Subcutaneous abdominal adipose tissue (tissue), 5 donors: ENCODE measurements at regions not wholly inside any gene's neighbourhood (a gene's known extent, or its start where the extent isn't known, plus 50 kb on each side); places are given as distances from the start of the nearest gene placed in this dataset.
"Not testable (repeated sequence)": the region's sequence is repeated elsewhere in the genome, so short reads cannot be mapped to it uniquely, and the experiment has no call there.

Experiments used
- H3K27ac ChIP-seq: one replicate; pipeline ENCODE4 v1.7.0; 2013; ENCODE audit warnings: low read depth, mild to moderate bottlenecking, inconsistent platforms, low read length, moderate library complexity
- H3K27me3 ChIP-seq, 5 donors: one replicate each; pipeline ENCODE4 v1.7.0; 2013; ENCODE audit warnings: low read length in 5 of 5, inconsistent platforms in 1 of 5; ENCODE audit not compliant: control insufficient read depth in 5 of 5, insufficient read depth in 4 of 5
- H3K36me3 ChIP-seq, 5 donors: one replicate each; pipeline ENCODE4 v1.7.0; 2013; ENCODE audit warnings: low read length in 5 of 5; ENCODE audit not compliant: control insufficient read depth in 5 of 5, insufficient read depth in 5 of 5
- H3K4me1 ChIP-seq, 5 donors: one replicate each; pipeline ENCODE4 v1.7.0; 2013; ENCODE audit warnings: low read length in 5 of 5, mild to moderate bottlenecking in 3 of 5, moderate library complexity in 1 of 5; ENCODE audit not compliant: control insufficient read depth in 5 of 5, insufficient read depth in 5 of 5
- H3K4me3 ChIP-seq, 5 donors: one replicate each; pipeline ENCODE4 v1.7.0; 2013; ENCODE audit warnings: low read length in 5 of 5, low read depth in 1 of 5
- H3K9ac ChIP-seq, 5 donors: one replicate each; pipeline ENCODE4 v1.7.0; 2013; ENCODE audit warnings: low read length in 5 of 5, mild to moderate bottlenecking in 4 of 5, moderate library complexity in 3 of 5
- H3K9me3 ChIP-seq, 5 donors: one replicate each; pipeline ENCODE4 v1.7.0; 2013; ENCODE audit warnings: low read length in 5 of 5; ENCODE audit not compliant: control insufficient read depth in 5 of 5
- donor health status: healthy.
- donor health status: healthy.
- donor health status: healthy.
- donor health status: healthy.
- donor health status: healthy.

DNA sequence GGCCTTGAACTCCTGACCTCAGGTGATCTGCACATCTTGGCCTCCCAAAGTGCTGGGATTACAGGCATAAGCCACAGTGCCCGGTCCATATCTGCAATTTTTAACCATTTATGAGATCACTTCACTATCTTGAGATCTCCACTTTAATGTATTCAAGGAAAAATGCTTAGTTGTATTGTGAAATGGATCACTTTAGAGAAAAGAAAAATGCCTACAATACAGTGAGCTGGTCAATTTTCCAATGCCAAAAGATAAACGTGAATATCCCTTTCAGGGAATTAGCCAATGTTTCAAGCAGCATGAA lies 82.8 kb upstream of the ZNF217 start:
- H3K4me1 ChIP-seq, result peaks cover 0 to 23% (median 14%) of the 10 kb centered on the region in 5 donors
- H3K4me3 ChIP-seq, result no peak overlapping the region
- no peaks in the 10 kb centered on the region for H3K36me3 ChIP-seq
- no peaks in the 10 kb centered on the region for H3K27me3 ChIP-seq
- H3K9me3 ChIP-seq, result no peaks in the 10 kb centered on the region
- no peak overlapping the region for H3K9ac ChIP-seq
- H3K27ac ChIP-seq, result no peak overlapping the region

DNA sequence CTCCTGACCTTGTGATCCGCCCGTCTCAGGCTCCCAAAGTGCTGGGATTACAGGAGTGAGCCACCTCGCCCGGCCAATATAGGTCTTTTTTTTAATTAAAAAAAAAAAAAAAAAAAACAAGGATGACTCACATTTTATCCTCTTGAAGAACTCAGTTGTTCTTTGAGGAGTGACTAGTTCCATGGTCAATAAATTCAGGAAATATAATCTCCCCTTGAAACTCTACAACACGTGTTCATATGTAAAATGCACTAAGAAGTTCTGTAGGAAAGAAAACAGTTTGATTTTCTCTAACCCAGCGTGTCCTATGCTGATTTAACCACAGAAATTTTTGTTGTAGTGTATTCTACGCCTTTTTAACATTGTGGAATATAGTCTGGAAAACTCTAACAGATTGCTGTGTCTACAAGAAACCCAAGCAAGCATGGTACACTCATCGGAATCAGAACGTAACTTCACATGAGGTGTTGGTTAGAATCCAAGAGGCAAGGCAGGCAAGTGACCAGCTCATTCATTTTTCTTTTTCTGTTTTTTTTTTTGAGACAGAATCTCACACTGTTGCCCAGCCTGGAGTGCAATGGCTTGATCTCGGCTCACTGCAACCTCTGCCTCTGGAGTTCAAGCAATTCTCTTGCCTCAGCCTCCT lies 79.0 kb upstream of the ZNF217 start:
- H3K36me3 ChIP-seq, result no peaks in the 10 kb centered on the region
- no peaks in the 10 kb centered on the region for H3K27me3 ChIP-seq
- no peak overlapping the region for H3K4me3 ChIP-seq
- H3K9ac ChIP-seq, result no peak overlapping the region
- H3K9me3 ChIP-seq, result no peaks in the 10 kb centered on the region
- no peak overlapping the region for H3K27ac ChIP-seq
- H3K4me1 ChIP-seq, result peaks cover 0 to 2% (median 0%) of the 10 kb centered on the region in 5 donors

GRCh38 chr20:53671370-53671769 lies 77.7 kb upstream of the ZNF217 start:
- H3K9ac ChIP-seq, result no peak overlapping the region
- no peaks in the 10 kb centered on the region for H3K4me1 ChIP-seq
- no peaks in the 10 kb centered on the region for H3K36me3 ChIP-seq
- no peaks in the 10 kb centered on the region for H3K9me3 ChIP-seq
- no peaks in the 10 kb centered on the region for H3K27me3 ChIP-seq
- no peak overlapping the region for H3K4me3 ChIP-seq
- no peak overlapping the region for H3K27ac ChIP-seq

DNA sequence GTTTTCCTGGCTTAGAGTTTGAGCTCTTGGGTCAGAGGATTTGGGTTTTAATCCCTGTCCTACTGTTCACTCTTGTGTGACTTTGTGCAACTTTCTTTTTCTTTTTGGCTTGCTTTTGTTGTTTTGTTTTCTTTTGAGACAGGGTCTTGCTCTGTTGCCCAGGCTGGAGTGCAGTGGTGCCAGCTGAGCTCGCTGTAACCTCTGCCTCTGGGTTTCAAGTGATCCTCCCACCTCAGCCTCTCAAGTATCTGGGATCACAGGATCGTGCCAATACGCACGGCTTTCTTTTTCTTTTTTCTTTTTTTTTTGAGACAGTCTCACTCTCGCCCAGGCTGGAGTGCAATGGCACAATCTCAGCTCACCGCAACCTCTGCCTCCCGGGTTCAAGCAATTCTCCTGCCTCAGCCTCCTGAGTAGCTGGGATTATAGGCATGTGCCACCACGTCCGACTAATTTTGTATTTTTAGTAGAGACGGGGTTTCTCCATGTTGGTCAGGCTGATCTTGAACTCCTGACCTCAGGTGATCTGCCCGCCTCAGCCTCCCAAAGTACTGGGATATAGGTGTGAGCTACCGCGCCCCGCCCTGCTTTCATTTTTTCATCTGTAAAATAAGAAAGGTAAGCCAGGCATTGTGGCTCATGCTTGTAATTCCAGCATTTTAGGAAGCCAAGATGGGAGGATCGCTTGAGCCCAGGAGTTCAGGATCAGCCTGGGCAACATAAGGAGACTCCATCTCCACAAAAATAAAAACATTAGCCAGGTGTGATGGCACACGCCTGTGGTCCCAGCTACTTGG lies 76.1 kb upstream of the ZNF217 start:
- H3K9me3 ChIP-seq, H3K27me3 ChIP-seq, H3K27ac ChIP-seq, H3K9ac ChIP-seq, H3K4me3 ChIP-seq, H3K4me1 ChIP-seq, H3K36me3 ChIP-seq: not testable (repeated sequence)

- Histone ChIP-seq H3K36me3 (no peaks in the 10 kb centered on the region), H3K4me1 (no peaks in the 10 kb centered on the region), H3K27me3 (no peaks in the 10 kb centered on the region), H3K4me3 (no peak overlapping the region), H3K27ac (no peak overlapping the region), H3K9ac (no peak overlapping the region), H3K9me3 (no peaks in the 10 kb centered on the region)
Observed at GRCh38 chr20:53668992-53669391, 75.4 kb upstream of the ZNF217 start.

DNA sequence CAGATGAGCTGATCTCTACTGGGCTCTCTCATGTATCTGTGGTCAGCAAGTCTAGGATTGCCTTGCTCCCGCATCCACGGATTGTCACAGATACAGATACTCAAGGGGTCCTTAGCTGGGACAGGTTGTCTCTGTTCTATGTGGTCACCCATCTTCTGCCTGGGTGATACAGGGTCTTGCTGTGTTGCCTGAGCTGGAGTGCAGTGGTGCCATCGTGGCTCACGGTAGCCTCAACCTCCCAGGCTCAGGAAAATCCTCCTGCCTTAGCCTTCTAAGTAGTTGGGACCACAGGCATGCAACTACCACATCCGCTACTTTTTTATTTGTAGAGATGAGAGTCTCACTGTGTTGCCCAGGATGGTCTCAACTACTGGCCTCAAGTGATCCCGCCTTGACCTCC lies 72.5 kb upstream of the ZNF217 start:
- no peak overlapping the region for H3K9ac ChIP-seq
- H3K27me3 ChIP-seq, result no peaks in the 10 kb centered on the region
- no peaks in the 10 kb centered on the region for H3K9me3 ChIP-seq
- H3K27ac ChIP-seq, result no peak overlapping the region
- H3K4me1 ChIP-seq, result peaks cover 0 to 7% (median 2%) of the 10 kb centered on the region in 5 donors
- H3K4me3 ChIP-seq, result no peak overlapping the region
- H3K36me3 ChIP-seq, result no peaks in the 10 kb centered on the region

DNA sequence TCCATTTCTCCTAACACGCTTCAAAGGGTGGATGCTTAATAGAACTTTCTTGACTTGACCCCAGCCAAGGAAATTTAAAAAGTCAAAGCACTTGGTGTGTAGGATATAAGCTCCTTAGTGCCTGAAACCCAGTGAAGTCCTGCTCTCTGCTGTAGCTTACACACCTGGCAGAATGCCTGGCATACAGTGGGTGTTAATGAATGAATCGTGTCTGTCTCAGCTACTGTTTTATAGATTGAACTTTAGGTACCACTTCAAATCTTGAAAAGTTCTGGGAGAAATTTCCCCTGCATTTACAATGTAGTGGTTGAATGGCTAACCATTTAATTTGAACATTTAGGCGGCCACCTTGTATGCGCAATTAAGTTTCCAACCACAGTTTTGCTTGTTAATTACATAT lies 70.5 kb upstream of the ZNF217 start:
- H3K27ac ChIP-seq, result no peak overlapping the region
- no peak overlapping the region for H3K4me3 ChIP-seq
- no peaks in the 10 kb centered on the region for H3K9me3 ChIP-seq
- no peak overlapping the region for H3K9ac ChIP-seq
- H3K27me3 ChIP-seq, result no peaks in the 10 kb centered on the region
- peaks cover 0 to 17% (median 13%) of the 10 kb centered on the region in 5 donors for H3K4me1 ChIP-seq
- H3K36me3 ChIP-seq, result no peaks in the 10 kb centered on the region

GRCh38 chr20:53663521-53663920 lies 69.9 kb upstream of the ZNF217 start:
- not testable (repeated sequence) for H3K9ac ChIP-seq, H3K36me3 ChIP-seq, H3K27ac ChIP-seq, H3K9me3 ChIP-seq, H3K4me3 ChIP-seq, H3K27me3 ChIP-seq
- peaks cover 0 to 17% (median 13%) of the 10 kb centered on the region in 5 donors for H3K4me1 ChIP-seq

DNA sequence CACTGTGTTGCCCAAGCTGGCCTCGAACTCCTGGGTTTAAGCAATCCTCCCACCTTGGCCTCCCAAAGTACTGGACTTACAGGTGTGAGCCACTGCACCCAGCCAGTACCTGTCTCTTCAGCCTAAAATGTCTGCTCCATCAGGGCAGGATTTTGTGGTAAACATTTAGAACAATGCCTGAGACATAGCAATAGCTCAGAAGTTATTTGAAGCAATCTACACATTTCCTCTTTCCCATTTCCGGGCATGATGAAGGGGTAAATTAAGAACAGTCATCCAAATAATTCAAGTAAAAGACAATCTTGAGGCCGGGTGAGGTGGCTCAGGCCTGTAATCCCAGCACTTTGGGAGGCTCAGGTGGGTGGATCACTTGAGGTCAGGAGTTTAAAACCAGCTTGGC lies 69.0 kb upstream of the ZNF217 start:
- Histone ChIP-seq H3K27ac (no peak overlapping the region), H3K4me3 (no peak overlapping the region), H3K36me3 (no peaks in the 10 kb centered on the region), H3K27me3 (no peaks in the 10 kb centered on the region), H3K9me3 (no peaks in the 10 kb centered on the region), H3K9ac (no peak overlapping the region), H3K4me1 (peaks cover 0 to 20% (median 14%) of the 10 kb centered on the region in 5 donors)

GRCh38 chr20:53660947-53661381 lies 67.3 kb upstream of the ZNF217 start:
- Histone ChIP-seq H3K9ac (peak overlapping the region in 3 of 5 donors; percentile 24 to 71 (median 70)), H3K9me3 (no peaks in the 10 kb centered on the region), H3K4me3 (peak overlapping the region in 2 of 5 donors; percentile 9 to 68), H3K4me1 (peaks cover 0 to 36% (median 23%) of the 10 kb centered on the region in 5 donors), H3K36me3 (no peaks in the 10 kb centered on the region), H3K27me3 (no peaks in the 10 kb centered on the region), H3K27ac (peak overlapping the region; percentile 38)
